ENCODE measurements at regions not wholly inside any gene's neighbourhood (a gene's known extent, or its start where the extent isn't known, plus 50 kb on each side); places are given as distances from the start of the nearest gene placed in this dataset.

DNA sequence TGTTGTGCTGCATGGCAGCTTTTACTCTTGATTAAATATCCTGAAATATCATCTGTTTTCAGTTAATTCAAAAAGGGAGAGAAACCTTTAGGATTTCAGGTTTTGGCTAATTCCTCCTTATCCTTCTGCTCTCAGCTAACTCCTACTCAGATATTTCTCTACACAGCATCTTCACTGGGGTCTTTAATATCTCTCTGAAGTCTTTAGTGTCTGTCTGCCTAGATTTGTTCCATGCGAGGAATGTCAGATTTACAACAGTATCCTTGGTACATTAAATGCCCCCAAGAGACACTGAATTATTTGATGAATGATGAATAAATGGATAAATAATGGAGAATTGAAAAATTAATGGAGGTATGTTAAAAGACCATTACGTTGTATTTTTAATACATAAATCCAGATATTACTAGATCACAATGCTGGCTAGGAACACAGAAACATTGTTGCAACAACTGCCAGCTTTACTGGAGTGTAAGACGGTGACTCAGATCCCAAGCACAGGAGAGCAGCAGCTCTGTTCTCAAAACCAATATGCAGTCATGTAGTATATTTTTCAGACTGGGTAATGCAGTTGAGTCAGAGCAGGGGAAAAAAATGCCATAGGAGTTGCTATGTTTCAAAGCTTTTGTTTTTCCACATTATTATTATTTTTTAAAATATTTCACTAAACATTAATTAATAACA lies 388.0 kb upstream of the SYT4 start:
- H3K9me3 ChIP-seq (ENCODE audit: control insufficient read depth in 1 of 2, insufficient read depth in 1 of 2, low read depth in 1 of 2, low read length in 2 of 2) = peaks cover 7 to 11% of the 10 kb centered on the region in 2 experiments; a peak in 2 of 4 replicates
- H3K9me2 ChIP-seq (ENCODE audit: insufficient read depth) = no peaks in the 10 kb centered on the region
- ATAC-seq (no peak), DNase-seq (ENCODE audit: low read depth, low spot score) (no peak)
- no peak overlapping the region for H3K4me3 ChIP-seq (replicated peaks in 1 of 2; ENCODE audit: low read depth in 1 of 2, low read length in 2 of 2)
- ChIA-PET RAD21 (ENCODE audit: low non-redundant PET in 1 of 2, low total read pairs in 2 of 2, uncharacterized antibody in 2 of 2, unreplicated experiment in 2 of 2) (no interaction called here), CTCF (no interaction called here), POLR2A (no interaction called here)
- no peak overlapping the region for H2AFZ ChIP-seq (ENCODE audit: low read depth, low read length, poor library complexity, severe bottlenecking)
- no peaks in the 10 kb centered on the region for H3K36me3 ChIP-seq (ENCODE audit: control insufficient read depth in 1 of 2, insufficient read depth in 2 of 2, low read length in 2 of 2)
- no peak overlapping the region for H3K27ac ChIP-seq (ENCODE audit: low read depth, low read length)
- no peak overlapping the region for H3K9ac ChIP-seq (ENCODE audit: low read length)
- H3K4me1 ChIP-seq (ENCODE audit: control insufficient read depth in 1 of 2, insufficient read depth in 2 of 2, low read length in 2 of 2) = no peaks in the 10 kb centered on the region
- no peak overlapping the region for H3K4me2 ChIP-seq (ENCODE audit: low read length)
- H3K27me3 ChIP-seq (ENCODE audit: insufficient read depth, low read length) = no peaks in the 10 kb centered on the region
- no peaks in the 10 kb centered on the region for H3K79me2 ChIP-seq (ENCODE audit: insufficient read depth, low read length)
- intact Hi-C loops (cut with micrococcal nuclease) = no loop called here
- H4K20me1 ChIP-seq (ENCODE audit: insufficient read depth) = no peaks in the 10 kb centered on the region; the same call in 1 of the 2 replicates
- TF ChIP-seq, protein P1, sequence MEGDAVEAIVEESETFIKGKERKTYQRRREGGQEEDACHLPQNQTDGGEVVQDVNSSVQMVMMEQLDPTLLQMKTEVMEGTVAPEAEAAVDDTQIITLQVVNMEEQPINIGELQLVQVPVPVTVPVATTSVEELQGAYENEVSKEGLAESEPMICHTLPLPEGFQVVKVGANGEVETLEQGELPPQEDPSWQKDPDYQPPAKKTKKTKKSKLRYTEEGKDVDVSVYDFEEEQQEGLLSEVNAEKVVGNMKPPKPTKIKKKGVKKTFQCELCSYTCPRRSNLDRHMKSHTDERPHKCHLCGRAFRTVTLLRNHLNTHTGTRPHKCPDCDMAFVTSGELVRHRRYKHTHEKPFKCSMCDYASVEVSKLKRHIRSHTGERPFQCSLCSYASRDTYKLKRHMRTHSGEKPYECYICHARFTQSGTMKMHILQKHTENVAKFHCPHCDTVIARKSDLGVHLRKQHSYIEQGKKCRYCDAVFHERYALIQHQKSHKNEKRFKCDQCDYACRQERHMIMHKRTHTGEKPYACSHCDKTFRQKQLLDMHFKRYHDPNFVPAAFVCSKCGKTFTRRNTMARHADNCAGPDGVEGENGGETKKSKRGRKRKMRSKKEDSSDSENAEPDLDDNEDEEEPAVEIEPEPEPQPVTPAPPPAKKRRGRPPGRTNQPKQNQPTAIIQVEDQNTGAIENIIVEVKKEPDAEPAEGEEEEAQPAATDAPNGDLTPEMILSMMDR (IDR thresholded peaks at IDR 0.05 in 2 of 3, conservative IDR thresholded peaks at IDR 0.05 in 1 of 3; ENCODE audit: borderline replicate concordance in 1 of 3, insufficient read depth in 1 of 3, low read depth in 2 of 3, low read length in 2 of 3) = no peak
- TF ChIP-seq ELF1 (IDR thresholded peaks at IDR 0.05; ENCODE audit: borderline replicate concordance, low read depth) (no peak), CEBPB (IDR thresholded peaks at IDR 0.05; ENCODE audit: low read depth) (no peak), CBX3 (IDR thresholded peaks at IDR 0.05; ENCODE audit: low read depth) (no peak), SRF (IDR thresholded peaks at IDR 0.05; ENCODE audit: low read depth) (no peak), ZFX (IDR thresholded peaks at IDR 0.05) (no peak), SIN3A (IDR thresholded peaks at IDR 0.05; ENCODE audit: low read depth) (no peak)
- no TSS peak for BruUV-seq (replicated peaks)

GRCh38 chr18:43668866-43669265 lies 391.6 kb upstream of the SYT4 start:
- Histone ChIP-seq H3K27ac (ENCODE audit: low read depth, low read length) (no peak overlapping the region), H3K4me3 (replicated peaks in 1 of 2; ENCODE audit: low read depth in 1 of 2, low read length in 2 of 2) (no peak overlapping the region), H2AFZ (ENCODE audit: low read depth, low read length, poor library complexity, severe bottlenecking) (no peak overlapping the region), H3K4me2 (ENCODE audit: low read length) (no peak overlapping the region), H3K4me1 (ENCODE audit: control insufficient read depth in 1 of 2, insufficient read depth in 2 of 2, low read length in 2 of 2) (no peaks in the 10 kb centered on the region), H3K79me2 (ENCODE audit: insufficient read depth, low read length) (no peaks in the 10 kb centered on the region), H3K36me3 (ENCODE audit: control insufficient read depth in 1 of 2, insufficient read depth in 2 of 2, low read length in 2 of 2) (no peaks in the 10 kb centered on the region), H3K9me3 (ENCODE audit: control insufficient read depth in 1 of 2, insufficient read depth in 1 of 2, low read depth in 1 of 2, low read length in 2 of 2) (peaks cover 0 to 6% of the 10 kb centered on the region in 2 experiments; a peak in 2 of 4 replicates), H3K27me3 (ENCODE audit: insufficient read depth, low read length) (no peaks in the 10 kb centered on the region), H4K20me1 (ENCODE audit: insufficient read depth) (no peaks in the 10 kb centered on the region; the same call in 1 of the 2 replicates), H3K9me2 (ENCODE audit: insufficient read depth) (no peaks in the 10 kb centered on the region), H3K9ac (ENCODE audit: low read length) (no peak overlapping the region)
- POLR2A ChIA-PET = no interaction called here
- TF ChIP-seq POLR2A (IDR thresholded peaks at IDR 0.05; ENCODE audit: borderline replicate concordance, extremely low read depth, insufficient read depth, insufficient read length) = no peak
- TF ChIP-seq RAD21 (IDR thresholded peaks at IDR 0.05; ENCODE audit: low read depth) = no peak
- TF ChIP-seq CBX3 (IDR thresholded peaks at IDR 0.05; ENCODE audit: low read depth) = no peak
- TF ChIP-seq, protein P2, sequence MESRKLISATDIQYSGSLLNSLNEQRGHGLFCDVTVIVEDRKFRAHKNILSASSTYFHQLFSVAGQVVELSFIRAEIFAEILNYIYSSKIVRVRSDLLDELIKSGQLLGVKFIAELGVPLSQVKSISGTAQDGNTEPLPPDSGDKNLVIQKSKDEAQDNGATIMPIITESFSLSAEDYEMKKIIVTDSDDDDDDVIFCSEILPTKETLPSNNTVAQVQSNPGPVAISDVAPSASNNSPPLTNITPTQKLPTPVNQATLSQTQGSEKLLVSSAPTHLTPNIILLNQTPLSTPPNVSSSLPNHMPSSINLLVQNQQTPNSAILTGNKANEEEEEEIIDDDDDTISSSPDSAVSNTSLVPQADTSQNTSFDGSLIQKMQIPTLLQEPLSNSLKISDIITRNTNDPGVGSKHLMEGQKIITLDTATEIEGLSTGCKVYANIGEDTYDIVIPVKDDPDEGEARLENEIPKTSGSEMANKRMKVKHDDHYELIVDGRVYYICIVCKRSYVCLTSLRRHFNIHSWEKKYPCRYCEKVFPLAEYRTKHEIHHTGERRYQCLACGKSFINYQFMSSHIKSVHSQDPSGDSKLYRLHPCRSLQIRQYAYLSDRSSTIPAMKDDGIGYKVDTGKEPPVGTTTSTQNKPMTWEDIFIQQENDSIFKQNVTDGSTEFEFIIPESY (IDR thresholded peaks at IDR 0.05; ENCODE audit: extremely low read depth, insufficient replicate concordance, low read length) = no peak
- TF ChIP-seq, protein P3, sequence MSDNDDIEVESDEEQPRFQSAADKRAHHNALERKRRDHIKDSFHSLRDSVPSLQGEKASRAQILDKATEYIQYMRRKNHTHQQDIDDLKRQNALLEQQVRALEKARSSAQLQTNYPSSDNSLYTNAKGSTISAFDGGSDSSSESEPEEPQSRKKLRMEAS (IDR thresholded peaks at IDR 0.05) = no peak
- no peak for TF ChIP-seq EZH2 (IDR thresholded peaks at IDR 0.05)
- DNase-seq (ENCODE audit: low read depth, low spot score) = no peak
- ATAC-seq = no peak
- intact Hi-C loops (cut with micrococcal nuclease) = no loop called here
- CTCF ChIA-PET = no interaction called here
- BruUV-seq (replicated peaks) = no TSS peak
- RAD21 ChIA-PET (ENCODE audit: low non-redundant PET in 1 of 2, low total read pairs in 2 of 2, uncharacterized antibody in 2 of 2, unreplicated experiment in 2 of 2) = no interaction called here

Data from HCT116 (cell line).